GM19438 (cell line): ENCODE measurements at regions not wholly inside any gene's neighbourhood (a gene's known extent, or its start where the extent isn't known, plus 50 kb on each side); places are given as distances from the start of the nearest gene placed in this dataset.
"Not testable (repeated sequence)": the region's sequence is repeated elsewhere in the genome, so short reads cannot be mapped to it uniquely, and the experiment has no call there.

ENCODE experiments used
- ATAC-seq: cut with Tn5 transposase; IDR thresholded peaks from one replicate; pipeline ENCODE4 v1.9.1; 2021; ENCODE audit warnings: low read depth; ENCODE audit not compliant: unreplicated experiment

DNA sequence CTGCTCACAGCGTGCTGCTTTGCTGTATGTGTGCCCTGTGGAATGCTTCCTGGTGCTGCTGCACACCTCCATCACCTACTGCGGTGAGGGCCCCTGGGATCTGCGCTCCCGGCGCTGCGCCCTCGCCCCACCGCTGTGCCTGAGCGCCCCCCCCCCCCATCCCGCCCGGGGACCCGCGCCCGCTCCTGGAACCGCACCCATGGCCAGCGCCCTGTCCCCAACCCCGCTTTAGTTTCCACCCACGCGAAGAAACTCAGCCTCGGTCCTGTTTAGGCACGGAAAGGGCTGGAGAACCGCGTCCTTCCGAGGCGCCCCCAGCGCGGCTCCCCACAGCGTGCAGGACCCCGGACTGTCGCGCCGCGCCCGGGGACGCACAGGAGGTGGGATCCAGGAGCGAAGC is 265.5 kb downstream of the POTEB3 start:
- ATAC-seq, result not testable (repeated sequence)

DNA sequence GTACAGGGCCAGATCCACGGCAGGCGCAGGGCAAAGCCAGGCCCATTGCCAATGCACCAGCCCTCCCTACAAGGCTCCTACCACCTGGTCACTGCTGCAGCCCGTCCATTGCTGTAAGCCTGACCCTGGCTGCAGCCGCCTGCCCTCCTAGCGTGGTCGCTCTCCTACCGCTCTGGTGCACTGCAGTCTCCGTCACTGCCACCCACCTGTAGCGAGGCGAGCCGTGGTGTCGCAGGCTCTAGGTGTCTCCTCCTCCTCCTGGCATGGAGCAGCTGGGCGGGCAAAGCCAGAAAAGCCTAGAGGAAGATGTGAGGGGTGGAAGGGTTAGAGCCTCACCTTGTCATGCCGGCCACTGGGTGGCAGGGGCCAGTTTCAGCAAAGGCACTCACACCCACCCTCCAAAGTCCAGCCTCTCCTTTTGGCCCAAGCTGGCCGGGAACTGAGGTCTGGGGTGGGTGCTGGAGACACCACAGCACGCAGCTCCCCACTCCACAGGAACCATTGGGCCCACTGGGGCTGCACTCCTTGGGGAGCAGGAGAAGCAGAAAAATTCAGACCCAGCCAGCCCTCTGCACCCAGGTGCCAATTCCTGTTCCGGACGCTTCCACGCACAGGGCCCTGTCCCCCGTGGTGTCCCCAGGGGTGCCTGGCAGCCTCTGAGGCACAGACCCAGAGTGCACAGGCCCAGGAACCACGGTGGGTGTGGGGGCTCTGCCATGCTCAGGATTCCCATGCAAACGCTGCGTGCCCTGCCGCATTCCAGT is 285.3 kb upstream of the POTEB2 start:
- ATAC-seq, result not testable (repeated sequence)

DNA sequence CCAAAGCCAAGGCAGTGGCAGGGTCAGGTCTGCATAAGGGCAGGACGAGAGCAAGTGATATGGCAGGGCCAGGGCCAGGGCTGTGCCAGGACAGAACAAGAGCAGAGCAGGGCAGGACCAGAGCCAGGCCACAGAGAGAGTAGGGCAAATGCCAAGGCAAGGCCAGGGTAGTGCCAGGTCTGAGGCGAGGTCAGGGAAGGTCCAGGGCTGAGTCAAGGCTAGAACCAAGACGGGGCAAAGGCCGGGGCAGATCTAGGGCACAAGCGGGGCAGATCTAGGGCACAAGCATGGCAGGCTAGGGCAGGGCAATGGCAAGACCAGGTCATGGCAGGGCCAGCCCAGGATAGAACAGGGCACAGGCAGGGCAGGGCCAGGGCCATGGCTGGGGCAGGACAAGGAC is 282.0 kb upstream of the POTEB2 start:
- not testable (repeated sequence) for ATAC-seq

DNA sequence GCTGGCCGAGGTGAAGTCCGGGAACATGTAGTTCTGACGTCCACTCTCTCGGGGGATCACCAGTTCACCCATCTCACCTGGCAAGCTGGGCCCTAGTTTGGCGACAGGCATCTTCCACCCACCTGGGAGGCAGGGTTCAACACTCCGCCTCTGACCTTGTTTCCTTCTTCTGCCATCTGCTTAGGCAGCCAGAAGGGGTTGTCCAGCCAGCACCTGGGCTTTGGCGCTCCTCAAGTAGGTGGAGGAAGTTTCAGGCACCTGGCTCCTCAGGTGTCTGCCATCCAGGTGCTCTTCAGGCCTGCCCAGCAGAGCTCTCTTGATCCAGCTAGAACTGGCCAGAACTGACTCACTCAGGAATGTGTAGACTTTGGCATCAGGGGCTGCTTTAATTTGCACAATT is 267.8 kb upstream of the POTEB2 start:
- not testable (repeated sequence) for ATAC-seq

DNA sequence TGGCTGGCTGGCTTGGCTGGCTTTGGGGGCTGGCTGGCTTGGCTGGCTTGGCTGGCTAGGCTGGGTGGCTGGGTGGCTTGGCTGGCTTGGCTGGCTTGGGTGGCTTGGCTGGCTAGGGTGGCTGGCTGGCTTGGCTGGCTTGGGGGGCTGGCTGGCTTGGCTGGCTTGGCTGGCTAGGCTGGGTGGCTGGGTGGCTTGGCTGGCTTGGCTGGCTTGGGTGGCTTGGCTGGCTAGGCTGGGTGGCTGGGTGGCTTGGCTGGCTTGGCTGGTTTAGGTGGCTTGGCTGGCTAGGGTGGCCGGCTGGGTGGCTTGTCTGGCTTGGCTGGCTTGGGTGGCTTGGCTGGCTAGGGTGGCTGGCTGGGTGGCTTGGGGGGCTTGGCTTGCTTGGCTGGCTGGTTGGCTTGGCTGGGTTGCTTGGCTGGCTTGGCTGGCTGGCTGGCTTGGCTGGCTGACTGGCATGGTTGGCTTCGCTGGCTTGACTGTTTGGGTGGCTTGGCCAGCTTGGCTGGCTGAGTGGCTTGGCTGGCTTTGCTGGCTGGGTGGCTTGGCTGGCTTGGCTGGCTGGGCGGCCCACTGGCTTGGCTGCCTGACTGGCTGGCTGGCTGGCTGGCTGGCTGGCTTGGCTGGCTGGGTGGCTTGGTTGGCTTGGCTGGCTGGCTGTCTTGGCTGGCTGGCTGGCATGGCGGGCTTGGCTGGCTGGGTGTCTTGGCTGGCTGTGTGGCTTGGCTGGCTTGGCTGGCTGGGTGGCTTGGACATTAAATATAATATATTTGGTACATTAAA is 246.3 kb upstream of the POTEB2 start:
- ATAC-seq, result not testable (repeated sequence)

DNA sequence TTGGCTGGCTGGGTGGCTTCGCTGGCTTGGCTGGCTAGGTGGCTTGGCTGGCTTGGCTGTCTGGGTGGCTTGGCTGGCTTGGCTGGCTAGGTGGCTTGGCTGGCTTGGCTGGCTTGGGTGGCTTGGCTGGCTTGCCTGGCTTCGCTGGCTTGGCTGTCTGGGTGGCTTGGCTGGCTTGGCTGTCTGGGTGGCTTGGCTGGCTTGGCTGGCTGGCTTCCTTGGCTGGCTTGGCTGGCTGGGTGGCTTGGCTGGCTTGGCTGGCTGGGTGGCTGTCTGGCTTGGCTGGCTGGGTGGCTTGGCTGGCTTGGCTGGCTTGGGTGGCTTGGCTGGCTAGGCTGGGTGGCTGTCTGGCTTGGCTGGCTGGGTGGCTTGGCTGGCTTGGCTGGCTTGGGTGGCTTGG is 245.7 kb upstream of the POTEB2 start:
- ATAC-seq, result not testable (repeated sequence)

DNA sequence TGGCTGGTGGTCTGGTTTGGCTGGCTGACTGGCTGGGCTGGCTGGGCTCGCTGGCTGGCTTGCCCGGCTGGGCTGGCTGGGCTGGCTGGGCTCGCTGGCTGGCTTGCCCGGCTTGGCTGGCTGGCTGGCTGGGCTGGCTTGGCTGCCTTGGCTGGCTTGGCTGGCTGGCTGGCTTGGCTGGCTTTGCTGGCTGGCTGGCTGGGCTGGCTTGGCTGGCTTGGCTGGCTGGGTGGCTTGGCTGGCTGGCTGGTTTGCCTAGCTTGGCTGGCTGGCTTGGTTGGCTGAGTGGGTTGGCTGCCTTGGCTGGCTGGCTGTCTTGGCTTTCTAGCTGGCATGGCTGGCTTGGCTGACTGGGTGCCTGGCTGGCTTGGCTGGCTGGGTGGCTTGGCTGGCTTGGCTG is 245.1 kb upstream of the POTEB2 start:
- not testable (repeated sequence) for ATAC-seq

DNA sequence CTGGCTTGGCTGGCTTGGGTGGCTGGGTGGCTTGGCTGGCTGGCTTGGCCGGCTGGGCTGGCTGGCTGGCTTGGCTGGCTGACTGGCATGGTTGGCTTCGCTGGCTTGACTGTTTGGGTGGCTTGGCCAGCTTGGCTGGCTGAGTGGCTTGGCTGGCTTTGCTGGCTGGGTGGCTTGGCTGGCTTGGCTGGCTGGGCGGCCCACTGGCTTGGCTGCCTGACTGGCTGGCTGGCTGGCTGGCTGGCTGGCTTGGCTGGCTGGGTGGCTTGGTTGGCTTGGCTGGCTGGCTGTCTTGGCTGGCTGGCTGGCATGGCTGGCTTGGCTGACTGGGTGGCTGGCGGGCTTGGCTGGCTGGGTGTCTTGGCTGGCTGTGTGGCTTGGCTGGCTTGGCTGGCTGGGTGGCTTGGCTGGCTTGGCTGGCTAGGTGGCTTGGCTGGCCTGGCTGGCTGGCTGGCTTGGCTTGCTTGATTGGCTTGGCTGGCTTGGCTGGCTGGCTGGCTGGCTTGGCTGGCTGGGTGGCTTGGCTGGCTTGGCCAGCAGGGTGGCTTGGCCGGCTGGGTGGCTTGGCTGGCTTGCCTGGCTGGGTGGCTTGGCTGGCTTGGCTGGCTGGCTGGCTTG is 244.2 kb upstream of the POTEB2 start:
- ATAC-seq, result not testable (repeated sequence)

DNA sequence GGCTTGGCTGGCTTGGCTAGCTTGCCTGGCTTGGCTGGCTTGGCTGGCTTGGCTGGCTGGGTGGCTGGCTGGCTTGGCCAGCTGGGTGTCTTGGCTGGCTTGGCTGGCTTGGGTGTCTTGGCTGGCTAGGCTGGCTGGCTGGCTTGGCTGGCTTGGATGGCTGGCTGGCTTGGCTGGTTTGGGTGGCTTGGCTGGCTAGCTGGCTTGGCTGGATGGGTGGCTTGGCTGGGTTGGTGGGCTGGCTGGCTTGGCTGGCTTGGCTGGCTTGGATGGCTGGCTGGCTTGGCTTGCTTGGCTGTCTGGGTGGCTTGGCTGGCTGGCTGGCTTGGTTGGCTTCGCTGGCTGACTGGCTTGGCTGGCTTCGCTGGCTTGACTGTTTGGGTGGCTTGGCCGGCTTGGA is 242.3 kb upstream of the POTEB2 start:
- not testable (repeated sequence) for ATAC-seq

DNA sequence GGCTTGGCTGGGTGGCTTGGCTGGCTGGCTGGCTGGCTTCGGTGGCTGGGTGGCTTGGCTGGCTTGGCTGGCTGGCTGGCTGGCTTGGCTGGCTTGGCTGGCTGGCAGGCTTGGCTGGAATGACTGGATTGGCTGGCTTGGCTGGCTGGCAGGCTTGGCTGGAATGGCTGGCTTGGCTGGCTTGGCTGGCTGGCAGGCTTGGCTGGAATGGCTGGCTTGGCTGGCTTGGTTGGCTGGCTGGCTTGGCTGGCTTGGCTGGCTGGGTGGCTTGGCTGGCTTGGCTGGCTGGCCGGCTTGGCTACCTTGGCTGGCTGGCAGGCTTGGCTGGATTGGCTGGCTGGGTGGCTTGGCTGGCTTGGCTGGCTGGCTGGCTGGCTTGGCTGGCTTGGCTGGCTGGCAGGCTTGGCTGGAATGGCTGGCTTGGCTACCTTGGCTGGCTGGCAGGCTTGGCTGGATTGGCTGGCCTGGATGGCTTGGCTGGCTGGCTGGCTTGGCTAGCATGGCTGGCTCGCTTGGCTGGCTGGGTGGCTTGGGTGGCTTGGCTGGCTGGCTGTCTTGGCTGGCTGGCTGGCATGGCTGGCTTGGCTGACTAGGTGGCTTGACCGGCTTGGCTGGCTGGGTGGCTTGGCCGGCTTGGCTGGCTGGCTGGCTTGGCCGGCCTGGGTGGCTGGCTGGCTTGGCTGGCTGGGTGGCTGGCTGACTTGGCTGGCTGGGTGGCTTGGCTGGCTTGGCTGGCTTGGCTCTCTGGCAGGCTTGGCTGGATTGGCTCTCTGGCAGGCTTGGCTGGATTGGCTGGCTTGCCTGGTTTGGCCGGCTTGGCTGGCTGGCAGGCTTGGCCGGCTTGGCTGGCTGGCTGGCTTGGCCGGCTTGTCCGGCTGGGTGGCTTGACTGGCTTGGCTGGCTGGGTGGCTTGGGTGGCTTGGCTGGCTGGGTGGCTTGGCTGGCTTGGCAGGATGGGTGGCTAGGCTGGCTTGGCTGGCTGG is 241.6 kb upstream of the POTEB2 start:
- not testable (repeated sequence) for ATAC-seq

DNA sequence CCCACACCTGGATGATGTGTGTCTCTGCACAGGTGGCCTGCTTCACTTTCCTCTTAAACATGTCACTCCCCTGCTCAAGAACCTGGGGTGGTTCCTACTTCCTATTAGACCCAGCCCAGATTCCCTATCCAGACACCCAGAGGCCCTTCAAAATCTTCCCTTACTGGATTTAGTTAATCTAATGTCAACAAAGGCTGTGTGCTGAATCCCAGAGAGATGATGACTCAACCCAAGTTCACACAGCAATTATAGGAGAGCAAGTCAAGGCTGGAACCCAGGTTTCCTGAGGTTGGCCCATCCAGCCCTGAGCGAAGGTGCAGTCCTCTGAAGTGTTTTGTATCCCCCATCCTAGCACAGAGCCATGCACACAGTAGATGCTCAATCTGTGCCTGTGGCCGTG is 230.5 kb upstream of the POTEB2 start:
- not testable (repeated sequence) for ATAC-seq

DNA sequence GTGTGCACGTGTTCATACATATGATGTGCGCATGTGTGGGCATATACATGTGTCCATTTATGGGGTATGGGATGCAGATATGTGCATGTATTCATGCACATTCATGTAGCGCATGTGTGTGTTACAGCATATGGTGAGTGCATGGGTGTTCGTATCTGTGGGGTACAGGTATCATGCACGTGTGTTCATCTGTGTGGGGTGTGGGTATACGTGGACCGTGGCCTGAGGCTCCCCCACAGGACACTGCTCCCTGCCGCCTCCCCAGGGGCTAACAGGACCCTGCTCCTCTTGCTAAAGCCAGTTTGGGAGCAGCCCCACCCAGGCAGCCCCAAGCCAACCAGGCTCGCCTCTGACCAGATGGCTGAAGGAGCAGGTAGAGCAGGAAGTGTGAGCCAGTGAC is 213.4 kb upstream of the POTEB2 start:
- ATAC-seq, result not testable (repeated sequence)

DNA sequence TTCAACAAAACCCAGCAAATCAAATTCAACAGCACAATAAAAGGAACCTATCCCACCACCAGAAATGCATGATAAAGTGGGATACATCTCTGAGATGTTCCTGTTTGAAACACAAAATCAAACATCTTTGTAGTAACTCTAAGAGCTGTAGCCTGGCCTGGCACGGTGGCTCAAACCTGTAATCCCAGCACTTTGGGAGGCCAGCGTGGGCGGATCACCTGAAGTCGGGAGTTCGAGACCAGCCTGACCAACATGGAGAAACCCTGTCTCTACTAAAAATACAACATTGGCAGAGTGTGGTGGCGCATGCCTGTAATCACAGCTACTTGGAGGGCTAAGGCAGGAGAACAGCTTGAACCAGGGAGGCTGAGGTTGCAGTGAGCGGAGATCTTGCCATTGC is 202.8 kb upstream of the POTEB2 start:
- ATAC-seq, result not testable (repeated sequence)

DNA sequence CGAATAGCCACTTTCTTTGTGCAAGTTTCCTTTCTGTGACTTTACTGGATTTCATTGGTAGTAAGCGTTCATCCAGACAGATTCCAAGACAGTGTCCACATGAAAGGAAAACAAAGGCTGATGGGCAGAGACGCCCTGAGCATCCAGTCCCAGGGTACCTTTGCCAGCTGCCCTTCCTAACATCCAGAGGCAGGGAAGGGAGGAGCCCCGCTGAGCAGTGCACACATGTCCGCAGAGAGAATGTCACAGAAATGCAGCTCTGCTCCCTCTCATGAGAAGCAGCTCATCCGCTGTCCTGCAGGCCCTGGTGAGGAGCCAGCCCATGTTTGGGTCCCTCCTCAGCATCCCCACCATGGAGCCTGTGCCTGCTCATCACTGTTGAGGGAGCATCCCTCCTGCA is 197.4 kb upstream of the POTEB2 start:
- not testable (repeated sequence) for ATAC-seq

DNA sequence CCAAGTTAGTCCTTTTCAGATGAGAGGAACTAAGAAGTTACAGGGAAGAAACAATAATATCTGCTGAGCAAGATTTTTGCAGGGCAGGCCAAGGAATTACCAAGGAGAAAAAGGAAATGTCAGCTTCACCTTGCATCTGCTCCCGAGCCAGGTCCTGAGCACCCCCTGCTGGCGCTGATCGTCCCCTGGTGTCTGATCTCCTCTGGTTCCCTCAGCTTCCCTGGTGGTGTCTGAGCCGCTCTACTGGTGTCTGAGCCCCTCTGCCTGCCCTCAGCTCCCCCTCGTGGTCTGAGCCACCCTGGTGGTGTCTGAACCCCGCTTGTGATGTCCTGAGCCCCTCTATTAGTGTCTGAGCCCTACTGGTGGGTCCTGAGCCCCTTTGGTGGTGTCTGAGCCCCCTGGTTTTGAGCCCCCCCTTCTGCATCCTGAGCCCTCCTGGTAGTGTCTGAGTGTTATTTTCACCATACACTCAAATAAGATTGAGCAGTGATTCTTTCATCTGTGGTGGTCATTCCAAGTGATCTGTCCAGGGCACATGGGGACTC is 196.6 kb upstream of the POTEB2 start:
- not testable (repeated sequence) for ATAC-seq

DNA sequence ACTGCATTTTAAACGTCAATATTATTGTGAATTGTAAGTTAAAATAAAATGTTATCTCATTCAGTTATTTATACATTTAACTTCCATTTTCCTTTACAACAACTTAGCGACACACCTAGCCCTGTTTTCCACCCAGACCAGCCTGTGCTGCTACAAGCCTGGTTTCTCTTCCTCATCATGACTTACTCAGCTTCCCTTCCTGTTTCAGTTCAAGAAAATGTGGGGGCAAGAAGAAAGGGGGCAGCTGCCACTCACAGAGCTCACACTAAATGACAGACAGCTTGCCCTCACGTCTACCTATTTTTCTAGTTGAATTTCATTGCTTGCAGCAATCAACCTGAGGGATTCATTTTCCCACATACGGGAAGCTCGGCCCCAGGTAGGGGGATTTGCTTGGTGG is 185.8 kb upstream of the POTEB2 start:
- ATAC-seq, result not testable (repeated sequence)

DNA sequence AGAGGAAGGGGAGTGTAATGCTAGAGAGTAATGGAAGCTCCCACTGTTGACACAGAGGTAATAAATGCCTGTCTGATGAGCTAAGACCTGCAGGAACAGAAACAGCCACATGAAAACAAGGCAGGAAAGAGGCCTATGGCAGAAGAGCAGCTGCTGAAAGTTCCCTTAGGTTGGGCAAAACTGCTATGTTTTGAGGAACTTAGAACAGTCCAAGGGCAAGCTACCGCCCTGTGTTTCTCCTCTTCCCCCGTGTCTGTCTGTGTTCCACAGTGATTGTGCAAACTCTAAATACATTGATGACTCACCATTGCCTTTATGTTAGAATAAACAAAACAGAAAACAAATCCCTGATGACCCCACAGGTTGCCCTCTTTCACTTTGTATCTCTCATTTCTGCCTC is 165.6 kb upstream of the POTEB2 start:
- ATAC-seq, result not testable (repeated sequence)

DNA sequence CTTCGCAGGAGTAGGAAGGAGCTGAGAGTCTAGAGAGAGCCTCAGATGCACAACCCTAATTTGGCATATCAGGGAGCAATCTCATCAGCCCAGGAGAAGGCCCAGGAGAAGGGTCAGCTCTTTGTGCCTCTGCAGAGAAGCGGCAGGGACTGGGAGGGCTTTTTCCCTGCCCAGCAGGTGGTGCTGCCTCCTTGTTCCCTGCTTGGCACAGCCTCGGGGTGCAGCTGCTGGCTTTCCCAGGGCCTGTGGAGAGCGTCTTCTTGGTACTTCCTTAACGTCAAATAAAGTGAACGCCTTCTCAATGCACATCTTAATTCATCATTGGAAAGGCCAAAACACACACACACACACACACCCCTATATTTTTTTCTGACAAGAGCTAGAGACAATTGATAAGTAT is 162.9 kb upstream of the POTEB2 start:
- not testable (repeated sequence) for ATAC-seq

DNA sequence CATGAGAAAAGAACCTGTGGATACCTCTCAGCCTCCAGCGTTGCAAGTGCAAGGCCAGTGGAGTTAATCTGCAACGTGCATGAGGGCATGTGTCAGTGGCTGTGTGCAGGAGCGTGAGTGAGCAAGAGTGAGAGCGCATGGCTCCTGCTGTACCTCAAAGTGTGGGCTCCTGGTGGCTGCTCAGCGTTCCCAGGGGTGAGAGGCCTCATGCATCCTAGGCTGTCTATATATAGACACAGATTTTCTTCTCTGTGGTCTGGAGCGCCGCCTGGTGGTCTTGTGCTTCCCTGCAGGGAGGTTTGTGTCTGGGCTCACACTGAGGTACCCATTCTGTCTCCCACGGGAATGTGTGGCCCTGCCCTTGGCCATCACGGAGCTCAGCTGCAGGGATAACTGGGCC is 161.8 kb upstream of the POTEB2 start:
- not testable (repeated sequence) for ATAC-seq

DNA sequence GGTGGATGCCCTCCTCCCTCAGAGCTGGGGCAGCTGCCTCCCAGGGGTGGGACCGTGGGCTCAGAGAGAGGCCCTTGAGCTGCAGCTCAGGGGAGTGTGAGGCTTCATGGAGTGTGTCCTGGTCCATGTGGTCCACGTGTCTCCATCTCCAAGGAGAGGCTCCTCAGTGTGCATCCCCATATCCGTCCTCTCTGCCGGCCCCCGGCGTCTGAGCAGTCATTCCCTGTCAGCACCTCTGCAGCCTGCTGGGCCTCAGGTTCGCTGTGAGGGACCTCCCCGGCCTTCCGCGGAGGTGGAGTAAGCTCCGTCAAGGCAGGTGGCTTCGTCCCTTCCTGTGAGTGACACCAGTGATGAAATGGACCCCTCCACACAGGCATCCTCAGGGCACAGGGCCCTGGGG is 160.7 kb upstream of the POTEB2 start:
- not testable (repeated sequence) for ATAC-seq
